ENCODE measurements at regions not wholly inside any gene's neighbourhood (a gene's known extent, or its start where the extent isn't known, plus 50 kb on each side); places are given as distances from the start of the nearest gene placed in this dataset.

- no peak for TF ChIP-seq CTCF (conservative IDR thresholded peaks at IDR 0.05; ENCODE audit: low read length)
- TF ChIP-seq EZH2phosphoT487 (IDR thresholded peaks at IDR 0.05; ENCODE audit: borderline replicate concordance, low read depth, low read length) = no peak
Measured at GRCh38 chr4:164405774-164406173, 348.2 kb upstream of the SMIM31 start.

Data from OCI-LY7 (cell line).